ENCODE measurements at regions not wholly inside any gene's neighbourhood (a gene's known extent, or its start where the extent isn't known, plus 50 kb on each side); places are given as distances from the start of the nearest gene placed in this dataset.
"Not testable (repeated sequence)": the region's sequence is repeated elsewhere in the genome, so short reads cannot be mapped to it uniquely, and the experiment has no call there.

DNA sequence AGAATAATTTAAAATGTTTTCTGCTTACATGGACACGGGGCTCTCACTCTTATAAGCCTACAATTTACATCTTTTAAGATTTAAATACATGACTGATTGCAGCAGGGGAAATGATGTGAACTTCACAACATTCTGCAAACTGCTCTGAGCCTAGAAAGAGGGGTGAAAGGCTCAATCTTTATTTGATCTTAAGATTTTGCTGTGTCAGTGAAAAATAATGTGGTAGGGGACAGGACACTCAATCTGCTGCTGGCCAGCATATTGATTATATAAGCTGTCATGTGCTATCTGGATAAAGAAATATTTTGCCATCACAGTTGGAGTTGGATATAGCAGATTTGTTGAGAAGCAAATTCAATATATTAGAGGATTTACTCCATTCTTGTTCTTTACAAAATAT, 2210.5 kb downstream of the PCDH7 start:
- intact Hi-C loops (cut with DNase I, micrococcal nuclease), result no loop called here
- Mint-ChIP-seq H3K4me3 (no peak overlapping the region), H3K4me1 (no peaks in the 10 kb centered on the region), H3K27ac (no peak overlapping the region), H3K36me3 (ENCODE audit: low read depth) (peaks cover 2% of the 10 kb centered on the region), H3K27me3 (no peaks in the 10 kb centered on the region), H3K9me3 (ENCODE audit: low read depth) (peaks cover 2% of the 10 kb centered on the region)
- ATAC-seq, result no peak
- CTCF ChIA-PET, result interaction anchor here (0.9 kb wide), 1 partner anchor 22 kb away, joined by 3 read pairs; no protein-coding TSS in a partner anchor
- POLR2A ChIA-PET, result no interaction called here
- no peak for DNase-seq

GRCh38 chr4:32931475-32931874, 2211.3 kb downstream of the PCDH7 start:
- H3K4me1 Mint-ChIP-seq, result no peaks in the 10 kb centered on the region
- DNase-seq (no peak), ATAC-seq (no peak)
- intact Hi-C loops (cut with DNase I, micrococcal nuclease), result no loop called here
- H3K4me3 Mint-ChIP-seq, result no peak overlapping the region
- H3K27ac Mint-ChIP-seq, result no peak overlapping the region
- peaks cover 2% of the 10 kb centered on the region for H3K36me3 Mint-ChIP-seq (ENCODE audit: low read depth)
- no peaks in the 10 kb centered on the region for H3K27me3 Mint-ChIP-seq
- CTCF ChIA-PET, result interaction anchor here (0.9 kb wide), 1 partner anchor 21 kb away, joined by 3 read pairs; no protein-coding TSS in a partner anchor
- POLR2A ChIA-PET, result no interaction called here
- no peaks in the 10 kb centered on the region for H3K9me3 Mint-ChIP-seq (ENCODE audit: low read depth)

GRCh38 chr4:32932156-32932555, 2212.0 kb downstream of the PCDH7 start:
- H3K27ac Mint-ChIP-seq, result no peak overlapping the region
- DNase-seq (no peak), ATAC-seq (no peak)
- no peaks in the 10 kb centered on the region for H3K4me1 Mint-ChIP-seq
- no peaks in the 10 kb centered on the region for H3K9me3 Mint-ChIP-seq (ENCODE audit: low read depth)
- no peak overlapping the region for H3K4me3 Mint-ChIP-seq
- ChIA-PET POLR2A (no interaction called here), CTCF (no interaction called here)
- H3K27me3 Mint-ChIP-seq, result no peaks in the 10 kb centered on the region
- H3K36me3 Mint-ChIP-seq (ENCODE audit: low read depth), result peaks cover 2% of the 10 kb centered on the region
- intact Hi-C loops (cut with DNase I, micrococcal nuclease), result no loop called here

GRCh38 chr4:32939222-32939621, 2219.1 kb downstream of the PCDH7 start:
- H3K36me3 Mint-ChIP-seq (ENCODE audit: low read depth); ATAC-seq; DNase-seq; H3K27ac Mint-ChIP-seq; H3K4me3 Mint-ChIP-seq; POLR2A ChIA-PET; intact Hi-C loops (cut with DNase I, micrococcal nuclease); H3K27me3 Mint-ChIP-seq; CTCF ChIA-PET; H3K4me1 Mint-ChIP-seq: not testable (repeated sequence)
- peaks cover 12% of the 10 kb centered on the region for H3K9me3 Mint-ChIP-seq (ENCODE audit: low read depth)

DNA sequence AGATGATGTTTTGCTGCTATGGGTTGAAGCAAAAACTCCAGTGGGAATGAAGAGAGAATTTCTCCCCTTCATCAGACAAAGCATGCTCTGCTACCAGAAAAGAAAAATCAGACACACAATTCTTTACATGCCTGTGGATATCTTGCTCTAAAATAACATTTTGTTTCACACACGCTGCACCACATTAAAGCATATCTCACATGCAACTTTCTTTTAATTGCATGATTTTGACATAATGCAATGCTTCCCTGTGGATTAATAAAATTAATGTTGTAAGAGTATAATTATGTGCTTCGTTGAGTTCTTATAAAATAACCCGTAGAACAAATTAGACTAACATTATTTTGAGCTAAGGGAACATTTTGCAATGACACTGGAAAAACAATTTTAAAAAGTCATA, 2230.7 kb downstream of the PCDH7 start:
- Mint-ChIP-seq H3K9me3 (ENCODE audit: low read depth) (peaks cover 17% of the 10 kb centered on the region), H3K27ac (no peak overlapping the region), H3K4me3 (no peak overlapping the region), H3K27me3 (no peaks in the 10 kb centered on the region), H3K36me3 (ENCODE audit: low read depth) (no peaks in the 10 kb centered on the region), H3K4me1 (no peaks in the 10 kb centered on the region)
- no peak for DNase-seq
- ATAC-seq, result no peak
- ChIA-PET POLR2A (no interaction called here), CTCF (no interaction called here)
- intact Hi-C loops (cut with DNase I, micrococcal nuclease), result no loop called here

- H3K36me3 Mint-ChIP-seq (ENCODE audit: low read depth), result no peaks in the 10 kb centered on the region
- no peak for ATAC-seq
- POLR2A ChIA-PET, result no interaction called here
- no peaks in the 10 kb centered on the region for H3K27me3 Mint-ChIP-seq
- H3K27ac Mint-ChIP-seq, result no peak overlapping the region
- no peak for DNase-seq
- CTCF ChIA-PET, result interaction anchor here (1.2 kb wide), 1 partner anchor 12 kb away, joined by 4 read pairs; no protein-coding TSS in a partner anchor
- peaks cover 5% of the 10 kb centered on the region for H3K9me3 Mint-ChIP-seq (ENCODE audit: low read depth)
- intact Hi-C loops (cut with DNase I, micrococcal nuclease), result no loop called here
- no peaks in the 10 kb centered on the region for H3K4me1 Mint-ChIP-seq
- H3K4me3 Mint-ChIP-seq, result no peak overlapping the region
These were observed 2238.4 kb downstream of the PCDH7 start for GRCh38 chr4:32958586-32958985.

DNA sequence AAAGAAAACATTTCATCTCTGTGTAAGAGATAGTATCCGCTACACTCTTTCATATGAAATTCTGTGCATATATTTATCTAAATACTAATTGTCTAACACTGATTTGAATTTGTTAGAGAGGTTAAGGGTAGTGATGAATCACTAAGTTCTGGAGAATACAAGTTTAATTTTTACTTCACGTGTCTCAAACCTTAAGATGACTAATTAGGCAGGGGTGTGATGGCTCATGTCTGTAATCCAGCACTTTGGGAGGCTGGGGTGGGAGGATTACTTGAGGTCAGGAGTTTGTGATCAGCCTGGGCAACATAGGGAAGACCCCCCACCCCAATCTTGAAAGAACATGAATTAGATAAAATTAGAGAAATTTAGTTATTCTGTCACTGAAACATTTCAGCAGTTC, 2241.9 kb downstream of the PCDH7 start:
- DNase-seq (no peak), ATAC-seq (no peak)
- H3K27ac Mint-ChIP-seq, result no peak overlapping the region
- CTCF ChIA-PET, result no interaction called here
- intact Hi-C loops (cut with DNase I, micrococcal nuclease), result no loop called here
- no peaks in the 10 kb centered on the region for H3K36me3 Mint-ChIP-seq (ENCODE audit: low read depth)
- no peak overlapping the region for H3K4me3 Mint-ChIP-seq
- H3K27me3 Mint-ChIP-seq, result no peaks in the 10 kb centered on the region
- POLR2A ChIA-PET, result no interaction called here
- H3K9me3 Mint-ChIP-seq (ENCODE audit: low read depth), result peaks cover 2% of the 10 kb centered on the region
- H3K4me1 Mint-ChIP-seq, result no peaks in the 10 kb centered on the region

DNA sequence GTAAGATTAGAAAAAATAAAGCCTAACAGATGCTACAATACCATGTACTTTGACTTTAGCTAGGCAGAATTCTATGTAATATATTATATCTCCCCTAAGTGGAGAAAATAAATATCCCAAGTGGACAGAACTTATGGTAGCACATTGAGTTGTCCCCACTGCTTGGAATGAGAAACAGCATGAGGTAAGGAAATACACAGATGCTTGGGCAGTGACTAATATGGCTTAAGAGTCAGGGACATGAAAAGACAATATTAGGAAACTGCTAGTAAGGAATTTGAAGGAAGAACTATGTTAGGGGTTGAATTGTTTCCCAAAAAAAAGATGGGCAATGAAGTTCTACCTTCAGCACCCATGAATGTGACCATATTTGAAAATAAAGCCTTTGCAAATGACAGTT, 2265.1 kb downstream of the PCDH7 start:
- ATAC-seq, result no peak
- ChIA-PET CTCF (no interaction called here), POLR2A (no interaction called here)
- Mint-ChIP-seq H3K27ac (no peak overlapping the region), H3K4me3 (no peak overlapping the region), H3K27me3 (no peaks in the 10 kb centered on the region), H3K36me3 (ENCODE audit: low read depth) (no peaks in the 10 kb centered on the region), H3K9me3 (ENCODE audit: low read depth) (peaks cover 15% of the 10 kb centered on the region), H3K4me1 (no peaks in the 10 kb centered on the region)
- intact Hi-C loops (cut with DNase I, micrococcal nuclease), result no loop called here
- no peak for DNase-seq

DNA sequence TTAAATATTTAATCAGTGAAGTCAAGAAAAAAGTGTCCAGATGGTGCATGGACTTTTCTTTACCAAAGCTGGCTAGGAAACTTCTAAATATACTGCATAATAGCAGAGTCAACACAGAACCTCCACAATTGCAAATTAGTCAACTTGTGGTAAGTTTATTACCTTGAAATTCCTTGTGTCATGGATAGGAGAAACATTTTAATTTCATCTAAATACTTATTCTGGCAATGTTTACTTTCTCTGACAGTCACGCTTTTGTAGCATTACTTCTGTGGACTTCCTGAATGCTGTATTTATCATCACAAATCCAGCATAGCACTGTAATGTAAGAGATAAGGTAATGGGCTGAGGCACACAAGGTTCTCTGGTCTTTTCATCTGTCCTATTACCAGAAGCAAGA, 2266.1 kb downstream of the PCDH7 start:
- Mint-ChIP-seq H3K4me1 (no peaks in the 10 kb centered on the region), H3K9me3 (ENCODE audit: low read depth) (peaks cover 12% of the 10 kb centered on the region), H3K36me3 (ENCODE audit: low read depth) (no peaks in the 10 kb centered on the region), H3K4me3 (no peak overlapping the region), H3K27me3 (no peaks in the 10 kb centered on the region), H3K27ac (no peak overlapping the region)
- ChIA-PET CTCF (no interaction called here), POLR2A (no interaction called here)
- DNase-seq (no peak), ATAC-seq (no peak)
- intact Hi-C loops (cut with DNase I, micrococcal nuclease), result no loop called here

GRCh38 chr4:32987111-32987510, 2266.9 kb downstream of the PCDH7 start:
- POLR2A ChIA-PET, result no interaction called here
- Mint-ChIP-seq H3K4me3 (no peak overlapping the region), H3K27ac (no peak overlapping the region), H3K4me1 (no peaks in the 10 kb centered on the region), H3K9me3 (ENCODE audit: low read depth) (peaks cover 9% of the 10 kb centered on the region), H3K27me3 (no peaks in the 10 kb centered on the region), H3K36me3 (ENCODE audit: low read depth) (no peaks in the 10 kb centered on the region)
- CTCF ChIA-PET, result no interaction called here
- ATAC-seq, result no peak
- no peak for DNase-seq
- intact Hi-C loops (cut with DNase I, micrococcal nuclease), result no loop called here

GRCh38 chr4:32988165-32988811, 2268.1 kb downstream of the PCDH7 start:
- peaks cover 6% of the 10 kb centered on the region for H3K9me3 Mint-ChIP-seq (ENCODE audit: low read depth)
- intact Hi-C loops (cut with DNase I, micrococcal nuclease), result no loop called here
- H3K4me3 Mint-ChIP-seq, result no peak overlapping the region

DNA sequence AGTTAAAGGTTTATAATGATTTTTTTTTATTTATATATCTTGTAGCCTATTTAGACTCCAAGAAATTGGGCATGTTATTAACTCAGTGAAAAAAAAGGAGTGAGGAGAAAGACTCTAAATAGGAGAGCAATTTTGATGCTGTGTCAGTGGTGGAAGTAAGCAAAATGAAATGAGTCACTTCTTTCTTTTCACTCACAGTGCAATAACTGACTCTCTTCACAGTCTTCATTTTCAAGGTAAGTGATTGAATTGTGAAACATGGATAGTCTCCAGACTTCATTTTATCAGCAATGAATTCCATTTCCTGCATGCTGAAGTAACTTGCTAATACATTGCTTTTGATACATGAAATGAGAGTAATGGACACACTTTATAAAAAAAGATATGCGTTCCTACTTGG, 2271.5 kb downstream of the PCDH7 start:
- Mint-ChIP-seq H3K4me3 (no peak overlapping the region), H3K27me3 (no peaks in the 10 kb centered on the region), H3K9me3 (ENCODE audit: low read depth) (peaks cover 6% of the 10 kb centered on the region), H3K4me1 (no peaks in the 10 kb centered on the region), H3K27ac (no peak overlapping the region), H3K36me3 (ENCODE audit: low read depth) (no peaks in the 10 kb centered on the region)
- ATAC-seq (no peak), DNase-seq (no peak)
- POLR2A ChIA-PET, result no interaction called here
- intact Hi-C loops (cut with DNase I, micrococcal nuclease), result no loop called here
- CTCF ChIA-PET, result no interaction called here

More at GRCh38 chr4:32988165-32988811, 2268.1 kb downstream of the PCDH7 start:
- no peaks in the 10 kb centered on the region for H3K27me3 Mint-ChIP-seq
- H3K36me3 Mint-ChIP-seq (ENCODE audit: low read depth), result no peaks in the 10 kb centered on the region
- CTCF ChIA-PET, result no interaction called here
- POLR2A ChIA-PET, result no interaction called here
- no peaks in the 10 kb centered on the region for H3K4me1 Mint-ChIP-seq
- no peak overlapping the region for H3K27ac Mint-ChIP-seq
- no peak for ATAC-seq
- no peak for DNase-seq
